Muscle layer of duodenum (tissue), 2 donors: ENCODE measurements at regions not wholly inside any gene's neighbourhood (a gene's known extent, or its start where the extent isn't known, plus 50 kb on each side); places are given as distances from the start of the nearest gene placed in this dataset.
"Not testable (repeated sequence)": the region's sequence is repeated elsewhere in the genome, so short reads cannot be mapped to it uniquely, and the experiment has no call there.

Source experiments
- H3K27ac ChIP-seq: one replicate; pipeline ENCODE4 v1.7.0; 2013; ENCODE audit warnings: mild to moderate bottlenecking, low read length
- H3K27me3 ChIP-seq: one replicate; pipeline ENCODE4 v1.7.0; 2013; ENCODE audit warnings: low read depth, mild to moderate bottlenecking, control low read depth, low read length
- H3K36me3 ChIP-seq, 2 donors: one replicate each; pipeline ENCODE4 v1.7.0; 2013; ENCODE audit warnings: low read length in 2 of 2, control low read depth in 1 of 2, mild to moderate bottlenecking in 1 of 2; ENCODE audit not compliant: insufficient read depth in 2 of 2, control insufficient read depth in 1 of 2
- H3K4me1 ChIP-seq, 2 donors: one replicate each; pipeline ENCODE4 v1.7.0; 2013; ENCODE audit warnings: low read length in 2 of 2, mild to moderate bottlenecking in 2 of 2, control low read depth in 1 of 2, moderate library complexity in 1 of 2; ENCODE audit not compliant: insufficient read depth in 2 of 2, control insufficient read depth in 1 of 2
- H3K4me3 ChIP-seq, 2 donors: one replicate each; pipeline ENCODE4 v1.7.0; 2013; ENCODE audit warnings: low read length in 2 of 2, low read depth in 1 of 2, mild to moderate bottlenecking in 1 of 2
- H3K9me3 ChIP-seq, 2 donors: one replicate each; pipeline ENCODE4 v1.7.0; 2013; ENCODE audit warnings: low read length in 2 of 2, control low read depth in 1 of 2, mild to moderate bottlenecking in 1 of 2; ENCODE audit not compliant: control insufficient read depth in 1 of 2
- donor health status: healthy.

GRCh38 chr7:80018941-80019808 lies 115.5 kb upstream of the GNAI1 start:
- Histone ChIP-seq H3K4me3 (no peak overlapping the region), H3K27ac (no peak overlapping the region), H3K36me3 (no peaks in the 10 kb centered on the region), H3K4me1 (no peaks in the 10 kb centered on the region), H3K27me3 (no peaks in the 10 kb centered on the region), H3K9me3 (no peaks in the 10 kb centered on the region)

- H3K27me3 ChIP-seq, result no peaks in the 10 kb centered on the region
- H3K4me3 ChIP-seq, result no peak overlapping the region
- H3K27ac ChIP-seq, result no peak overlapping the region
- H3K9me3 ChIP-seq, result no peaks in the 10 kb centered on the region
- H3K4me1 ChIP-seq, result no peaks in the 10 kb centered on the region
- no peaks in the 10 kb centered on the region for H3K36me3 ChIP-seq
These were observed 117.4 kb upstream of the GNAI1 start for GRCh38 chr7:80017101-80017698.

DNA sequence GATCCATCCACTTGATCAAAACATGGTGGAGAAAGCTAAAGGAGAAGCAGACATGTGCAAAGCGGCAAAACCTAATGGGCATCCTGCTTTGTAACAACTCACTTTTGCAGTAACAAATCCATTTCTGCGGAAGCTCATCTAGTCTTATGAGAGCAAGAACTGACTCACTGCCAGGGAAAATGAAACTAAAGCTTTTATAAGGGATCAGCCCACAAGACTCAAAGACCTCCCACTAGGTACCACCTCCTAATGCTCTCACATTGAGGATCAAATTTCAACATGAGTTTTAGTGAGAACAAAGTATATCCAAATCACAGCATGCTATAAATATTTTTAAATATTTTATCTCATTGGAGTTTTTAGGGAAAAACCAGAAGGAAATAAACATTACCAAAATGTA lies 120.1 kb upstream of the GNAI1 start:
- H3K9me3 ChIP-seq, result no peaks in the 10 kb centered on the region
- no peaks in the 10 kb centered on the region for H3K36me3 ChIP-seq
- H3K4me1 ChIP-seq, result no peaks in the 10 kb centered on the region
- no peaks in the 10 kb centered on the region for H3K27me3 ChIP-seq
- H3K4me3 ChIP-seq, result no peak overlapping the region
- H3K27ac ChIP-seq, result no peak overlapping the region

GRCh38 chr7:80008039-80008438 lies 126.6 kb upstream of the GNAI1 start:
- Histone ChIP-seq H3K9me3 (no peaks in the 10 kb centered on the region), H3K36me3 (no peaks in the 10 kb centered on the region), H3K4me3 (no peak overlapping the region), H3K27ac (no peak overlapping the region), H3K4me1 (no peaks in the 10 kb centered on the region), H3K27me3 (no peaks in the 10 kb centered on the region)

GRCh38 chr7:80002865-80003264 lies 131.8 kb upstream of the GNAI1 start:
- Histone ChIP-seq H3K9me3 (no peaks in the 10 kb centered on the region), H3K36me3 (no peaks in the 10 kb centered on the region), H3K27me3 (no peaks in the 10 kb centered on the region), H3K27ac (no peak overlapping the region), H3K4me3 (no peak overlapping the region), H3K4me1 (no peaks in the 10 kb centered on the region)

GRCh38 chr7:79998363-79998762 lies 136.3 kb upstream of the GNAI1 start:
- Histone ChIP-seq H3K36me3 (no peaks in the 10 kb centered on the region), H3K27ac (no peak overlapping the region), H3K27me3 (no peaks in the 10 kb centered on the region), H3K4me1 (no peaks in the 10 kb centered on the region), H3K4me3 (no peak overlapping the region), H3K9me3 (no peaks in the 10 kb centered on the region)

DNA sequence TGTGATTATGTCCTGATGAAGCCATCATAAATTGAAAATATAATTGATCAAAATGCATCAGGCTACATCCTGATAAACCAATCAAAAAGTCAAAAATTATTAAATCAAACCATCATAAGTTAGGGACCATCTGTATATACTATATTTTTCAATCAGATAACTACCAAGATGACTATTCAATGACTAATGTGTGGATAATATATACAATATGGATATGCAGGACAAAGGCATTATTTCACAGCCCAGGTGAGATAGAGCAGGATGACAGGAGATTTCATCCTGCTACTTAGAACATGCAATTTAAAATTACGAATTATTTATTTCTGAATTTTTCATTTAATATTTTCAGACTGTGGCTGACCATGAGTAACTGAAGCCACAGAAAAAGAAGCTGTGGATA lies 137.3 kb upstream of the GNAI1 start:
- Histone ChIP-seq H3K4me1 (no peaks in the 10 kb centered on the region), H3K27ac (no peak overlapping the region), H3K4me3 (no peak overlapping the region), H3K9me3 (no peaks in the 10 kb centered on the region), H3K27me3 (no peaks in the 10 kb centered on the region), H3K36me3 (no peaks in the 10 kb centered on the region)

DNA sequence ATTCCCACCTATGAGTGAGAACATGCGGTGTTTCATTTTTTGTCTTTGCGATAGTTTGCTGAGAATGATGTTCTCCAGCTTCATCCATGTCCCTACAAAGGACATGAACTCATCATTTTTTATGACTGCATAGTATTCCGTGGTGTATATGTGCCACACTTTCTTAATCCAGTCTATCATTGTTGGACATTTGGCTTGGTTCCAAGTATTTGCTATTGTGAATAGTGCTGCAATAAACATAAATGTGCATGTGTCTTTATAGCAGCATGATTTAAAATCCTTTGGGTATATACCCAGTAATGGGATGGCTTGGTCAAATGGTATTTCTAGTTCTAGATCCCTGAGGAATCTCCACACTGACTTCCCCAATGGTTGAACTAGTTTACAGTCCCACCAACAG lies 138.9 kb upstream of the GNAI1 start:
- not testable (repeated sequence) for H3K36me3 ChIP-seq, H3K4me3 ChIP-seq, H3K9me3 ChIP-seq, H3K4me1 ChIP-seq, H3K27ac ChIP-seq, H3K27me3 ChIP-seq

DNA sequence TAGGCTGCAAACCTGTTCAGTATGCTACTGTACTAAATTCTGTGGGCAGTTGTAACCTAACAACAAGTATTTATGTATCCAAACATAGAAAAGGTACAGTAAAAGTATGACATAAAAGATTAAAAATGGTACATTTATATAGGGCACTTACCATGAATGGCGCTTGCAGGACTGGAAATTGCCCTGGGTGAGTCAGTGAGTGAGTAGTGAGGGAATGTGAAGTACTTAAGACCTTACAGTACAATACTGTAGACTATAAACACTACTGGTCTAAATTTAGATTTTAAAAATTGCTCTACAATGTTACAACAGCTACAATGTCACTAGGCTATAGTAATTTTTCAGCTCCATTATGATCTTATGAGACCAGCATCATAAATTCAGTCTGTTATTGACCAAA lies 146.0 kb upstream of the GNAI1 start:
- H3K4me1 ChIP-seq, result no peaks in the 10 kb centered on the region
- no peaks in the 10 kb centered on the region for H3K27me3 ChIP-seq
- H3K36me3 ChIP-seq, result no peaks in the 10 kb centered on the region
- H3K27ac ChIP-seq, result no peak overlapping the region
- no peaks in the 10 kb centered on the region for H3K9me3 ChIP-seq
- no peak overlapping the region for H3K4me3 ChIP-seq

- H3K4me1 ChIP-seq, result no peaks in the 10 kb centered on the region
- no peaks in the 10 kb centered on the region for H3K9me3 ChIP-seq
- no peaks in the 10 kb centered on the region for H3K36me3 ChIP-seq
- no peaks in the 10 kb centered on the region for H3K27me3 ChIP-seq
- no peak overlapping the region for H3K27ac ChIP-seq
- no peak overlapping the region for H3K4me3 ChIP-seq
These were observed 150.4 kb upstream of the GNAI1 start for GRCh38 chr7:79984210-79984609.

- H3K4me1 ChIP-seq, result no peaks in the 10 kb centered on the region
- H3K27ac ChIP-seq, result no peak overlapping the region
- H3K9me3 ChIP-seq, result no peaks in the 10 kb centered on the region
- no peaks in the 10 kb centered on the region for H3K36me3 ChIP-seq
- no peaks in the 10 kb centered on the region for H3K27me3 ChIP-seq
- H3K4me3 ChIP-seq, result no peak overlapping the region
These were observed 152.4 kb upstream of the GNAI1 start for GRCh38 chr7:79982141-79982770.
